ENCODE measurements at regions not wholly inside any gene's neighbourhood (a gene's known extent, or its start where the extent isn't known, plus 50 kb on each side); places are given as distances from the start of the nearest gene placed in this dataset.

DNA sequence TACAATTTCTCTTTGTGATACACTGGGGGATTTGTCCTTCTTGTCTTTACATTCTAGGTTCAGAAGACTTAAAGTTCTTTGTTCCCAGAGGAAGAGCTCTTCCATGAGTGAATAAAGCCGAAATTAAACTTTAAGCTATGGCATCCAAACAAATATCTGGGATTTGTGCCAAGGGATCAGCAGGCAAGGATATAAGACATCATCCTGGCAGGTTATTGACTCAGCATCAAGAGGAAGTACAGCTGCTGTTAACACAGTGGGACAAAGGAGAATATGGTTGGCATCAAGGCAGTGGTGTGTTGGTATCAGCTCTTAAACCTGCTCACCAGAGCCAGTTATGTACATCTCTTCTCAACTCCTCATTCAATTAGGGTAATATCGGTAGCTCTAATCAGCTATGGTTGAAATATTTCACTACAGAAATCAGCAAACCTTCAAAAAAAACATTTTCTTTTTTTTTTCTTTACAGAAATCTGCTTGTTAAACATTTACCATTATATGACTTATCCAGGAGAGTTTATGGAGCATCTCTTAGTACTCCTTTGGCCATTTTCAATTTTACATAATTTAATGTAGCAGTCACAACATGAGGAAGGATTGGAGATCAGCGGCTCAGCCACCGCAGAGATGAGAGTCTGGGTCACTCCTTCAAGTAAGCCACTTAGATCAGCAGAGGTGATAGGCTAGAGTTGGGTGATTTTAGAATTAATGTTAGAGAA lies 1198.6 kb upstream of the EPHA6 start:
- no peak overlapping the region for H3K9ac ChIP-seq (ENCODE audit: low read length)
- H4K20me1 ChIP-seq (ENCODE audit: insufficient read depth, low read length): no peaks in the 10 kb centered on the region
- no peaks in the 10 kb centered on the region for H3F3A ChIP-seq (ENCODE audit: insufficient read depth, low read length)
- H2AFZ ChIP-seq (ENCODE audit: low read length): no peak overlapping the region
- no peak for TF ChIP-seq CTCF (IDR thresholded peaks at IDR 0.05; ENCODE audit: low read length)
- no peak for TF ChIP-seq EZH2 (IDR thresholded peaks at IDR 0.05; ENCODE audit: borderline replicate concordance, low read length)
- H3K27ac ChIP-seq (ENCODE audit: low read depth, low read length, poor library complexity, severe bottlenecking): no peak overlapping the region
- no peaks in the 10 kb centered on the region for H3K9me2 ChIP-seq (ENCODE audit: low read depth, low read length)
- no peaks in the 10 kb centered on the region for H3K9me3 ChIP-seq (ENCODE audit: low read length)
- H3K79me2 ChIP-seq (ENCODE audit: insufficient read depth, low read length): no peaks in the 10 kb centered on the region
- H3K4me2 ChIP-seq (ENCODE audit: low read length): no peak overlapping the region
- H3K27me3 ChIP-seq (ENCODE audit: insufficient read depth, low read length): no peaks in the 10 kb centered on the region
- no peaks in the 10 kb centered on the region for H3K4me1 ChIP-seq (ENCODE audit: insufficient read depth, low read length, severe bottlenecking)
- no peak overlapping the region for H3K4me3 ChIP-seq (ENCODE audit: low read depth, low read length, poor library complexity, severe bottlenecking)
- H3K36me3 ChIP-seq (ENCODE audit: insufficient read depth, low read length): no peaks in the 10 kb centered on the region

- no peak overlapping the region for H3K27ac ChIP-seq (ENCODE audit: low read depth, low read length, poor library complexity, severe bottlenecking)
- H3K9ac ChIP-seq (ENCODE audit: low read length): no peak overlapping the region
- no peaks in the 10 kb centered on the region for H4K20me1 ChIP-seq (ENCODE audit: insufficient read depth, low read length)
- H2AFZ ChIP-seq (ENCODE audit: low read length): no peak overlapping the region
- no peak for TF ChIP-seq EZH2 (IDR thresholded peaks at IDR 0.05; ENCODE audit: borderline replicate concordance, low read length)
- TF ChIP-seq CTCF (IDR thresholded peaks at IDR 0.05; ENCODE audit: low read length): no peak
- no peak overlapping the region for H3K4me2 ChIP-seq (ENCODE audit: low read length)
- no peaks in the 10 kb centered on the region for H3K36me3 ChIP-seq (ENCODE audit: insufficient read depth, low read length)
- H3K9me3 ChIP-seq (ENCODE audit: low read length): no peaks in the 10 kb centered on the region
- H3K27me3 ChIP-seq (ENCODE audit: insufficient read depth, low read length): no peaks in the 10 kb centered on the region
- H3K79me2 ChIP-seq (ENCODE audit: insufficient read depth, low read length): no peaks in the 10 kb centered on the region
- H3K4me3 ChIP-seq (ENCODE audit: low read depth, low read length, poor library complexity, severe bottlenecking): no peak overlapping the region
- H3K9me2 ChIP-seq (ENCODE audit: low read depth, low read length): no peaks in the 10 kb centered on the region
- no peaks in the 10 kb centered on the region for H3F3A ChIP-seq (ENCODE audit: insufficient read depth, low read length)
- H3K4me1 ChIP-seq (ENCODE audit: insufficient read depth, low read length, severe bottlenecking): no peaks in the 10 kb centered on the region
Measured at GRCh38 chr3:95626107-95626506, 1188.3 kb upstream of the EPHA6 start.

DNA sequence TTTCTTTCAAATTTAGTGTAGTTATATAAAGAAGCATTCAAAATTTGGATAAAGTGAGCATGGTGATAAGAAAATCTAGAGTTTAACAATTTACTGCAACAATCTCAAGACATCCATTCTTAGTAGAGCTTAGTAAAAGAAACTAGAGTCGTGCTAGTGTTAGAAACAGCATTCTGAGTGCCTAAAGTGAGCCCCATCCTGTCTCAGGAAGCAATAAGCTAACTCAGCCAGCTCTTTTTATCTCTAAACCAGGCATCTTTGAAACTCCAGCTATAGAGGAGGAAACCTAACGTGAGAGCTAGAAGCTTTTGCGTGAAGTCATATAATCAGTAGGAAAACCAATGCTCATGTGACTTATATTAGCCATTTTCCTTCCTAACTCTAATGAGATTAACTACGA lies 1187.1 kb upstream of the EPHA6 start:
- H3K4me2 ChIP-seq (ENCODE audit: low read length): no peak overlapping the region
- TF ChIP-seq EZH2 (IDR thresholded peaks at IDR 0.05; ENCODE audit: borderline replicate concordance, low read length) (no peak), CTCF (IDR thresholded peaks at IDR 0.05; ENCODE audit: low read length) (no peak)
- no peaks in the 10 kb centered on the region for H3F3A ChIP-seq (ENCODE audit: insufficient read depth, low read length)

More for the DNA sequence above, 1187.1 kb upstream of the EPHA6 start:
- Histone ChIP-seq H3K36me3 (ENCODE audit: insufficient read depth, low read length) (no peaks in the 10 kb centered on the region), H3K9me3 (ENCODE audit: low read length) (no peaks in the 10 kb centered on the region), H2AFZ (ENCODE audit: low read length) (no peak overlapping the region), H3K27ac (ENCODE audit: low read depth, low read length, poor library complexity, severe bottlenecking) (no peak overlapping the region), H3K27me3 (ENCODE audit: insufficient read depth, low read length) (no peaks in the 10 kb centered on the region), H3K79me2 (ENCODE audit: insufficient read depth, low read length) (no peaks in the 10 kb centered on the region), H4K20me1 (ENCODE audit: insufficient read depth, low read length) (no peaks in the 10 kb centered on the region), H3K4me1 (ENCODE audit: insufficient read depth, low read length, severe bottlenecking) (no peaks in the 10 kb centered on the region), H3K4me3 (ENCODE audit: low read depth, low read length, poor library complexity, severe bottlenecking) (no peak overlapping the region), H3K9me2 (ENCODE audit: low read depth, low read length) (no peaks in the 10 kb centered on the region), H3K9ac (ENCODE audit: low read length) (no peak overlapping the region)
